ENCODE measurements at regions not wholly inside any gene's neighbourhood (a gene's known extent, or its start where the extent isn't known, plus 50 kb on each side); places are given as distances from the start of the nearest gene placed in this dataset.

GRCh38 chr3:31297726-31298298, 234.9 kb upstream of the STT3B start:
- TF ChIP-seq, protein P1, sequence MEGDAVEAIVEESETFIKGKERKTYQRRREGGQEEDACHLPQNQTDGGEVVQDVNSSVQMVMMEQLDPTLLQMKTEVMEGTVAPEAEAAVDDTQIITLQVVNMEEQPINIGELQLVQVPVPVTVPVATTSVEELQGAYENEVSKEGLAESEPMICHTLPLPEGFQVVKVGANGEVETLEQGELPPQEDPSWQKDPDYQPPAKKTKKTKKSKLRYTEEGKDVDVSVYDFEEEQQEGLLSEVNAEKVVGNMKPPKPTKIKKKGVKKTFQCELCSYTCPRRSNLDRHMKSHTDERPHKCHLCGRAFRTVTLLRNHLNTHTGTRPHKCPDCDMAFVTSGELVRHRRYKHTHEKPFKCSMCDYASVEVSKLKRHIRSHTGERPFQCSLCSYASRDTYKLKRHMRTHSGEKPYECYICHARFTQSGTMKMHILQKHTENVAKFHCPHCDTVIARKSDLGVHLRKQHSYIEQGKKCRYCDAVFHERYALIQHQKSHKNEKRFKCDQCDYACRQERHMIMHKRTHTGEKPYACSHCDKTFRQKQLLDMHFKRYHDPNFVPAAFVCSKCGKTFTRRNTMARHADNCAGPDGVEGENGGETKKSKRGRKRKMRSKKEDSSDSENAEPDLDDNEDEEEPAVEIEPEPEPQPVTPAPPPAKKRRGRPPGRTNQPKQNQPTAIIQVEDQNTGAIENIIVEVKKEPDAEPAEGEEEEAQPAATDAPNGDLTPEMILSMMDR (IDR thresholded peaks at IDR 0.05), result no peak
- TF ChIP-seq POLR2A (IDR thresholded peaks at IDR 0.05), result no peak

All from body of pancreas (tissue), 4 donors.